Limb (tissue), 2 donors: ENCODE measurements at regions not wholly inside any gene's neighbourhood (a gene's known extent, or its start where the extent isn't known, plus 50 kb on each side); places are given as distances from the start of the nearest gene placed in this dataset.
"Not testable (repeated sequence)": the region's sequence is repeated elsewhere in the genome, so short reads cannot be mapped to it uniquely, and the experiment has no call there.

ENCODE experiments used
- DNase-seq, 2 donors: peaks; one replicate each; pipeline ENCODE4 v3.0.0-alpha.2; 2016; ENCODE audit errors: extremely low spot score in 2 of 2

- DNase-seq = peak in 1 of 2 donors; percentile 36
Observed at GRCh38 chr7:19377611-19378344, 232.6 kb upstream of the FERD3L start.

- no peak for DNase-seq
Observed at GRCh38 chr7:19376538-19376937, 231.3 kb upstream of the FERD3L start.

- DNase-seq = no peak
Observed at GRCh38 chr7:19375976-19376375, 230.8 kb upstream of the FERD3L start.

- DNase-seq = no peak
Observed at GRCh38 chr7:19373334-19373733, 228.1 kb upstream of the FERD3L start.

- no peak for DNase-seq
Observed at GRCh38 chr7:19369806-19370205, 224.6 kb upstream of the FERD3L start.

GRCh38 chr7:19369182-19369581 is 224.0 kb upstream of the FERD3L start:
- DNase-seq = no peak

GRCh38 chr7:19368491-19368925 is 223.3 kb upstream of the FERD3L start:
- DNase-seq = peak; percentile 31 to 32

GRCh38 chr7:19364950-19365349 is 219.7 kb upstream of the FERD3L start:
- DNase-seq = no peak

GRCh38 chr7:19362099-19362498 is 216.9 kb upstream of the FERD3L start:
- DNase-seq = no peak

GRCh38 chr7:19353180-19353579 is 208.0 kb upstream of the FERD3L start:
- no peak for DNase-seq

- no peak for DNase-seq
Observed at GRCh38 chr7:19352305-19352695, 207.1 kb upstream of the FERD3L start.

GRCh38 chr7:19351341-19352304 is 206.4 kb upstream of the FERD3L start:
- DNase-seq = no peak

- no peak for DNase-seq
Observed at GRCh38 chr7:19339512-19339911, 194.3 kb upstream of the FERD3L start.

- not testable (repeated sequence) for DNase-seq
Observed at GRCh38 chr7:19338512-19338911, 193.3 kb upstream of the FERD3L start.

- DNase-seq = no peak
Observed at GRCh38 chr7:19336836-19337383, 191.7 kb upstream of the FERD3L start.

GRCh38 chr7:19333706-19334105 is 188.5 kb upstream of the FERD3L start:
- no peak for DNase-seq

- DNase-seq = peak in 1 of 2 donors; percentile 63
Observed at GRCh38 chr7:19327018-19327417, 181.8 kb upstream of the FERD3L start.

GRCh38 chr7:19322002-19322401 is 176.8 kb upstream of the FERD3L start:
- peak in 1 of 2 donors; percentile 16 for DNase-seq

GRCh38 chr7:19318287-19318686 is 173.1 kb upstream of the FERD3L start:
- no peak for DNase-seq

GRCh38 chr7:19317461-19317860 is 172.2 kb upstream of the FERD3L start:
- DNase-seq = no peak

- no peak for DNase-seq
Observed at GRCh38 chr7:19312416-19312815, 167.2 kb upstream of the FERD3L start.

- DNase-seq = no peak
Observed at GRCh38 chr7:19307554-19307953, 162.3 kb upstream of the FERD3L start.
